Endothelial cell of umbilical vein (primary cell): ENCODE measurements at regions not wholly inside any gene's neighbourhood (a gene's known extent, or its start where the extent isn't known, plus 50 kb on each side); places are given as distances from the start of the nearest gene placed in this dataset.

Experiments used
- BruUV-seq: library from RNA; stranded (reverse); fragments of 400-500 nt; replicated peaks from 2 replicates; lab custom pipeline; 2021; lab: Mats Ljungman, UMichigan
- CTCF ChIA-PET: fragments of 300-600, 350-600 bp; sonication (Branson Sonifier 250); formaldehyde crosslinking; loops from one replicate; lab custom pipeline; 2021; ENCODE audit warnings: antibody characterized with exemption, inconsistent platforms; lab: Charles Lee
- POLR2A ChIA-PET: fragments of 300-600, 350-600 bp; sonication (Branson Sonifier 250); formaldehyde crosslinking; loops from one replicate; lab custom pipeline; 2021; ENCODE audit warnings: antibody characterized with exemption, inconsistent platforms; lab: Charles Lee
- DNase-seq: peaks from one replicate; pipeline ENCODE4 v3.0.0-alpha.2; 2011; ENCODE audit warnings: low read depth, low spot score
- FAIRE-seq: peaks from 2 replicates; lab custom pipeline; 2011; peaks lifted over from hg19 to GRCh38; lab: Jason Lieb, UNC
- H2AFZ ChIP-seq: 2 replicates; pipeline ENCODE4 v1.6.0; 2012; ENCODE audit warnings: low read depth, low read length, control low read depth, inconsistent platforms
- H3K27ac ChIP-seq: 2 replicates; pipeline ENCODE4 v1.5.1; 2011; ENCODE audit warnings: low read depth, mild to moderate bottlenecking, control low read depth, low read length, moderate library complexity; ENCODE audit not compliant: insufficient read depth
- H3K27me3 ChIP-seq, 2 experiments: 2 replicates each; pipeline versions ENCODE4 v1.6.0 to v1.6.1; 2011; ENCODE audit warnings: low read length in 2 of 2, mixed read lengths in 1 of 2; ENCODE audit not compliant: control insufficient read depth in 2 of 2, insufficient read depth in 2 of 2
- H3K36me3 ChIP-seq, 2 experiments: 2 replicates in 1 of 2; 3 replicates in 1 of 2; pipeline ENCODE4 v1.5.1; 2011; ENCODE audit warnings: low read length in 2 of 2, mild to moderate bottlenecking in 1 of 2, moderate library complexity in 1 of 2; ENCODE audit not compliant: control insufficient read depth in 2 of 2, insufficient read depth in 2 of 2; ENCODE audit errors: extremely low read depth in 1 of 2
- H3K4me1 ChIP-seq: 3 replicates; pipeline ENCODE4 v1.5.1; 2011; ENCODE audit warnings: mild to moderate bottlenecking, low read length; ENCODE audit not compliant: control insufficient read depth, insufficient read depth; ENCODE audit errors: extremely low read depth
- H3K4me2 ChIP-seq: 2 replicates; pipeline ENCODE4 v1.6.1; 2011; ENCODE audit warnings: low read length, control low read depth, mixed read lengths; ENCODE audit not compliant: insufficient read depth
- H3K4me3 ChIP-seq, 3 experiments: fragments of 200-600 bp in 1 of 3; sonication (generic), shearing (Covaris generic) in 1 of 3; replicated peaks in 1 of 3; 2 replicates each; pipeline ENCODE4 v1.5.1; 2011 to 2016; ENCODE audit warnings: control low read depth in 3 of 3, low read length in 3 of 3, mild to moderate bottlenecking in 2 of 3, inconsistent platforms in 1 of 3, low read depth in 1 of 3, moderate library complexity in 1 of 3; ENCODE audit not compliant: insufficient read depth in 1 of 3
- H3K79me2 ChIP-seq: 2 replicates; pipeline ENCODE4 v1.6.0; 2012; ENCODE audit warnings: low read length, inconsistent platforms; ENCODE audit not compliant: control insufficient read depth, insufficient read depth
- H3K9ac ChIP-seq: replicated peaks from 2 replicates; pipeline ENCODE3; 2011; ENCODE audit warnings: low read length, control low read depth; ENCODE audit not compliant: insufficient read depth; ENCODE audit errors: extremely low read depth
- H3K9me1 ChIP-seq: replicated peaks from 3 replicates; pipeline ENCODE4 v1.6.0; 2011; ENCODE audit warnings: mild to moderate bottlenecking, low read length; ENCODE audit not compliant: control insufficient read depth, insufficient read depth; ENCODE audit errors: extremely low read depth
- H3K9me3 ChIP-seq: replicated peaks from 2 replicates; pipeline ENCODE4 v1.5.1; 2012; ENCODE audit warnings: low read length, inconsistent platforms; ENCODE audit not compliant: control insufficient read depth, insufficient read depth
- H4K20me1 ChIP-seq: replicated peaks from 2 replicates; pipeline ENCODE3; 2011; ENCODE audit warnings: mild to moderate bottlenecking, low read length; ENCODE audit not compliant: control insufficient read depth, insufficient read depth; ENCODE audit errors: extremely low read depth
- EZH2 ChIP-seq: IDR thresholded peaks from 2 replicates; pipeline ENCODE4 v1.6.1; 2012; ENCODE audit warnings: borderline replicate concordance, low read depth, mild to moderate bottlenecking, moderate library complexity, low read length, inconsistent platforms; ENCODE audit not compliant: severe bottlenecking
- GATA2 ChIP-seq: IDR thresholded peaks from 2 replicates; pipeline ENCODE4 v1.7.0; 2011; ENCODE audit warnings: low read depth, mild to moderate bottlenecking, moderate library complexity, mixed read lengths, low read length; ENCODE audit not compliant: insufficient read length, insufficient read depth
- JUN ChIP-seq: IDR thresholded peaks from 2 replicates; pipeline ENCODE4 v1.6.1; 2011; ENCODE audit warnings: borderline replicate concordance, low read depth; ENCODE audit not compliant: insufficient read length, insufficient read depth
- POLR2A ChIP-seq: IDR thresholded peaks from 2 replicates; pipeline ENCODE4 v1.6.1; 2012; ENCODE audit warnings: low read depth, mild to moderate bottlenecking, control low read depth, low read length
- POLR2AphosphoS5 ChIP-seq: IDR thresholded peaks from 2 replicates; pipeline ENCODE4 v1.6.1; 2012; ENCODE audit warnings: low read depth, mild to moderate bottlenecking, control low read depth, low read length, moderate library complexity; ENCODE audit not compliant: insufficient read depth
- dilution Hi-C: fragments of 300-500 bp; cut with MboI; formaldehyde crosslinking; loops from one replicate; pipeline ENCODE4 v1.15.0; 2019; ENCODE audit warnings: low sequenced_read_pairs; ENCODE audit not compliant: extremely low pct_ligation_motif_present
- intact Hi-C: fragments of 100-400 bp; cut with micrococcal nuclease; formaldehyde crosslinking; loops from one replicate; pipeline ENCODE4 v1.10.0; 2022
- TF ChIP-seq, protein P1 (sequence below), 2 donors: IDR thresholded peaks; 1 replicate in 1 of 2; 2 replicates in 1 of 2; pipeline ENCODE4 v1.5.1; 2011; ENCODE audit warnings: low read length in 2 of 2, mild to moderate bottlenecking in 2 of 2, moderate library complexity in 2 of 2, control low read depth in 1 of 2, inconsistent platforms in 1 of 2, low read depth in 1 of 2; ENCODE audit not compliant: insufficient read depth in 1 of 2; ENCODE audit errors: extremely low read depth in 1 of 2
- TF ChIP-seq, protein P2 (sequence below): IDR thresholded peaks from 2 replicates; pipeline ENCODE4 v1.6.1; 2011; ENCODE audit not compliant: insufficient read depth, insufficient read length

DNA sequence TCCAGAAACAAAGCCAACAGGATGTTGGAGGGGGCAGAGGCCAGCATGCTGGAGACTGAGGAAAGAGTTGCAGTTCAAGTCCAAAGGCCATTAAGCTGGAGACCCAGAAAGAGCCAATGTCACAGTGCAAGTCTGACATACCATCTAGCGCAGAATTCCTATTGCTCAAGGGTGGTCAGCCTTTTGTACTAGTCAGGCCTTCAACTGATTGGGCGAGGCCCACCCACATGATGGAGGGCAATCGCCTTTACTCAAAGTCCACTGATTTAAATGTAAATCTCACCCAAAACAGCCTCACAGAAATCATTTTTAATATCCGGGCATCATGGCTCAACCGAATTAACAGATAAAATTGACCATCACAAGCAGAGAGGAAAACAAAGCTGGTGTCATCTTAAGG is 113.9 kb downstream of the RCN1 start:
- ChIA-PET CTCF (no interaction called here), POLR2A (no interaction called here)
- no peaks in the 10 kb centered on the region for H4K20me1 ChIP-seq

DNA sequence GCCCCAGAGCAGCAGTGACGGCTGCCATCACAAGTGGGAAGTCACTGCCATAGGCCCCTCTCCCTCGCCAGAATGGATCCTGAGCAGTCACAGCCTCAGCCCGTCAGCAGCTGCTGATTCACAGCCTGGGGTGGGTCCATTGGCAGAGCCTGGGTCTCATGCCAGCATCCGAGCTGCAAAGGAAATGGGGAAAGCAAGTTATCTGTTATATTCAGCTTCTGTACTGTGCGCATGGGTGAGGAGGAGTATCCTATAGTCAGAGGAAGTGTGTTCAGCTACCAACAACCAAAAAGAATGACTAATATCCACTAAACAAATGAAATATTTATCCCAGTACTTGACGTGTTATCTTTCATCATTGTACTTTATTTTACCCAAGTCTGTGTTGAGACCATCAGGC is 119.7 kb downstream of the RCN1 start:
- FAIRE-seq (no peak), DNase-seq (no peak)
- Histone ChIP-seq H4K20me1 (no peaks in the 10 kb centered on the region), H3K9me3 (no peaks in the 10 kb centered on the region), H3K4me1 (no peaks in the 10 kb centered on the region), H3K27me3 (no peaks in the 10 kb centered on the region), H3K36me3 (no peaks in the 10 kb centered on the region), H3K9ac (no peak overlapping the region), H3K9me1 (no peaks in the 10 kb centered on the region), H3K4me2 (no peak overlapping the region), H3K27ac (no peak overlapping the region), H3K79me2 (no peaks in the 10 kb centered on the region), H3K4me3 (no peak overlapping the region), H2AFZ (no peak overlapping the region)
- intact Hi-C loops, result no loop called here
- ChIA-PET POLR2A (interaction anchor here (0.6 kb wide), 1 partner anchor 494 kb away, joined by 3 read pairs; no protein-coding TSS in a partner anchor), CTCF (no interaction called here)
- no TSS peak for BruUV-seq
- dilution Hi-C loops, result no loop called here
- TF ChIP-seq, protein P1, sequence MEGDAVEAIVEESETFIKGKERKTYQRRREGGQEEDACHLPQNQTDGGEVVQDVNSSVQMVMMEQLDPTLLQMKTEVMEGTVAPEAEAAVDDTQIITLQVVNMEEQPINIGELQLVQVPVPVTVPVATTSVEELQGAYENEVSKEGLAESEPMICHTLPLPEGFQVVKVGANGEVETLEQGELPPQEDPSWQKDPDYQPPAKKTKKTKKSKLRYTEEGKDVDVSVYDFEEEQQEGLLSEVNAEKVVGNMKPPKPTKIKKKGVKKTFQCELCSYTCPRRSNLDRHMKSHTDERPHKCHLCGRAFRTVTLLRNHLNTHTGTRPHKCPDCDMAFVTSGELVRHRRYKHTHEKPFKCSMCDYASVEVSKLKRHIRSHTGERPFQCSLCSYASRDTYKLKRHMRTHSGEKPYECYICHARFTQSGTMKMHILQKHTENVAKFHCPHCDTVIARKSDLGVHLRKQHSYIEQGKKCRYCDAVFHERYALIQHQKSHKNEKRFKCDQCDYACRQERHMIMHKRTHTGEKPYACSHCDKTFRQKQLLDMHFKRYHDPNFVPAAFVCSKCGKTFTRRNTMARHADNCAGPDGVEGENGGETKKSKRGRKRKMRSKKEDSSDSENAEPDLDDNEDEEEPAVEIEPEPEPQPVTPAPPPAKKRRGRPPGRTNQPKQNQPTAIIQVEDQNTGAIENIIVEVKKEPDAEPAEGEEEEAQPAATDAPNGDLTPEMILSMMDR (IDR thresholded peaks at IDR 0.05; ENCODE audit: extremely low read depth in 1 of 2, insufficient read depth in 1 of 2, low read depth in 1 of 2, low read length in 2 of 2), result no peak
- no peak for TF ChIP-seq JUN
- TF ChIP-seq POLR2A, result no peak
- no peak for TF ChIP-seq GATA2
- TF ChIP-seq, protein P2, sequence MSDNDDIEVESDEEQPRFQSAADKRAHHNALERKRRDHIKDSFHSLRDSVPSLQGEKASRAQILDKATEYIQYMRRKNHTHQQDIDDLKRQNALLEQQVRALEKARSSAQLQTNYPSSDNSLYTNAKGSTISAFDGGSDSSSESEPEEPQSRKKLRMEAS, result no peak
- TF ChIP-seq POLR2AphosphoS5, result no peak

More for the DNA sequence above, 113.9 kb downstream of the RCN1 start:
- H3K4me2 ChIP-seq, result no peak overlapping the region
- H3K27me3 ChIP-seq, result no peaks in the 10 kb centered on the region
- intact Hi-C loops, result no loop called here
- no peak for TF ChIP-seq POLR2A
- no peak for TF ChIP-seq GATA2
- TF ChIP-seq POLR2AphosphoS5, result no peak
- TF ChIP-seq, protein P1 (IDR thresholded peaks at IDR 0.05; ENCODE audit: extremely low read depth in 1 of 2, insufficient read depth in 1 of 2, low read depth in 1 of 2, low read length in 2 of 2), result no peak
- no peak for TF ChIP-seq EZH2
- BruUV-seq, result no TSS peak
- DNase-seq, result no peak
- no peaks in the 10 kb centered on the region for H3K9me3 ChIP-seq
- no peak for FAIRE-seq
- no peaks in the 10 kb centered on the region for H3K79me2 ChIP-seq
- no peaks in the 10 kb centered on the region for H3K36me3 ChIP-seq
- no peak overlapping the region for H3K27ac ChIP-seq
- no peaks in the 10 kb centered on the region for H3K9me1 ChIP-seq
- H3K9ac ChIP-seq, result no peak overlapping the region
- no peak overlapping the region for H2AFZ ChIP-seq
- dilution Hi-C loops, result no loop called here
- H3K4me1 ChIP-seq, result no peaks in the 10 kb centered on the region
- no peak overlapping the region for H3K4me3 ChIP-seq
